Right lobe of liver (tissue), 4 donors: ENCODE measurements at regions not wholly inside any gene's neighbourhood (a gene's known extent, or its start where the extent isn't known, plus 50 kb on each side); places are given as distances from the start of the nearest gene placed in this dataset.

Experiments
- CTCF ChIP-seq, 4 donors: fragments of 200-600 bp in 3 of 4; fragments of 450-650 bp in 1 of 4; IDR thresholded peaks; one replicate each; pipeline versions ENCODE4 v1.5.1 to v1.8.0; 2016 to 2022; ENCODE audit warnings: antibody characterized with exemption in 4 of 4, mild to moderate bottlenecking in 2 of 4
- POLR2A ChIP-seq: fragments of 450-650 bp; IDR thresholded peaks from one replicate; pipeline ENCODE4 v1.6.1; 2017; ENCODE audit warnings: antibody characterized with exemption, mild to moderate bottlenecking
- donor health status: DM: no; HTN: no; CAD: no.
- donor health status: DM: no; HTN: no; CAD: no.
- donor health status: DM: no; HTN: yes; CAD: no.

GRCh38 chr4:27176400-27176799, 315.8 kb downstream of the STIM2 start:
- TF ChIP-seq CTCF (IDR thresholded peaks at IDR 0.05) (peak in 2 of 4 donors; percentile 20 to 25), POLR2A (no peak)
